ENCODE measurements at regions not wholly inside any gene's neighbourhood (a gene's known extent, or its start where the extent isn't known, plus 50 kb on each side); places are given as distances from the start of the nearest gene placed in this dataset.

DNA sequence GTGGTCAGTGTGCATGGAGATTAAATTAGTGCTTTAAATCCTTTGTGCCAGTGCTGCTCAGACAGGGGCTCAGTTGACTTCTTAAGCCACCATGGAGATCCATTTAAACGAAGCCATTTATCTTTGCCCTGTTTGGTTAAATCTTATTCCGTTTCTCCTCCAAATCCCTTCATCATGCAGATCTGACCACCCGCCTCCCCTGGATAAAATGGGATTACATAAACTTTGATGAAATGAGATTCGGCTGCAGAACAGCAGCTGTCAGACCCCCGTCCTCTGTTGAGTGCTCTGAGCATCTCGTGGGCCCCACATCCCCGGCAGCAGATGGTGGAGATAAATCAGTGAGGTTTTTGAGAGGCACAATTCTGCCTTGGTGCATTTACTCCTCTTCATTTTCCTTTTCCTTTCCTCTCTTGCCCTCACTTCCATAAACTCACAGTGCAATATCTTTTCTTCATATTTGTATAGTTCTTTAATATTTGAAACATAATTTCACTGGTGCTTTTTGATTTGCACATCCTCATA lies 84.4 kb upstream of the TWIST2 start:
- DNase-seq (ENCODE audit: extremely low spot score) = peak; percentile 14
- no peaks in the 10 kb centered on the region for H3K36me3 ChIP-seq
- H3K4me3 ChIP-seq = no peak overlapping the region
- H3K27me3 ChIP-seq = peaks cover 0 to 18% (median 0%) of the 10 kb centered on the region in 4 donors
- TF ChIP-seq, protein P1, sequence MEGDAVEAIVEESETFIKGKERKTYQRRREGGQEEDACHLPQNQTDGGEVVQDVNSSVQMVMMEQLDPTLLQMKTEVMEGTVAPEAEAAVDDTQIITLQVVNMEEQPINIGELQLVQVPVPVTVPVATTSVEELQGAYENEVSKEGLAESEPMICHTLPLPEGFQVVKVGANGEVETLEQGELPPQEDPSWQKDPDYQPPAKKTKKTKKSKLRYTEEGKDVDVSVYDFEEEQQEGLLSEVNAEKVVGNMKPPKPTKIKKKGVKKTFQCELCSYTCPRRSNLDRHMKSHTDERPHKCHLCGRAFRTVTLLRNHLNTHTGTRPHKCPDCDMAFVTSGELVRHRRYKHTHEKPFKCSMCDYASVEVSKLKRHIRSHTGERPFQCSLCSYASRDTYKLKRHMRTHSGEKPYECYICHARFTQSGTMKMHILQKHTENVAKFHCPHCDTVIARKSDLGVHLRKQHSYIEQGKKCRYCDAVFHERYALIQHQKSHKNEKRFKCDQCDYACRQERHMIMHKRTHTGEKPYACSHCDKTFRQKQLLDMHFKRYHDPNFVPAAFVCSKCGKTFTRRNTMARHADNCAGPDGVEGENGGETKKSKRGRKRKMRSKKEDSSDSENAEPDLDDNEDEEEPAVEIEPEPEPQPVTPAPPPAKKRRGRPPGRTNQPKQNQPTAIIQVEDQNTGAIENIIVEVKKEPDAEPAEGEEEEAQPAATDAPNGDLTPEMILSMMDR (IDR thresholded peaks at IDR 0.05) = no peak
- TF ChIP-seq EP300 (IDR thresholded peaks at IDR 0.05) (no peak), POLR2A (IDR thresholded peaks at IDR 0.05; ENCODE audit: low read depth) (no peak), POLR2AphosphoS5 (IDR thresholded peaks at IDR 0.05) (no peak)
- no peak overlapping the region for H3K27ac ChIP-seq (replicated peaks in 1 of 4)
- WGBS = 52% methylated on average over 7 of the region's 7 CpGs
- H3K4me1 ChIP-seq = no peaks in the 10 kb centered on the region
- H3K9me3 ChIP-seq = no peaks in the 10 kb centered on the region
- intact Hi-C loops (cut with DNase I) = no loop called here

DNA sequence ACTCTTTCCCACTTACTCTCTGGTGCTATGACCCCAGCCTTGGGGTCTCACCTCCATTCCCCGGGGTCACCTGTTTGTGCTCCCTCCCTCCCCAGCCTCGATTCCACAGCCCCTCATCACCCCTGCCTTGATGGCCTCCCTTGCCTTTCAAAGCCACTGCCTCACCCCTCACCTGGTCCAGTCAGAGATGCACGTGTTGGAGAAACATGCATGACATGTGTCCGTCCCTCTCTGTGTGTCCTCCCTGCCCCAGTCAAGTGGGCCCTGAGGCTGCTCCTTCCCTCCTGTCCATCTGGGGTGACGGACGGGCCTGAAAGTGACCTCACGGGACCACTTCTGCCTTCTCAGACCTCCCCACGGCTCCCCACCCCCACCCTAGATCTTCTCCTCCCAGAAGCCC lies 82.3 kb upstream of the TWIST2 start:
- WGBS = 78% methylated on average over 8 of the region's 8 CpGs
- Histone ChIP-seq H3K36me3 (no peaks in the 10 kb centered on the region), H3K27me3 (peaks cover 0 to 18% (median 0%) of the 10 kb centered on the region in 4 donors), H3K27ac (replicated peaks in 1 of 4) (no peak overlapping the region), H3K4me3 (no peak overlapping the region), H3K4me1 (no peaks in the 10 kb centered on the region), H3K9me3 (no peaks in the 10 kb centered on the region)
- TF ChIP-seq POLR2A (IDR thresholded peaks at IDR 0.05; ENCODE audit: low read depth) = no peak
- DNase-seq (ENCODE audit: extremely low spot score) = peak; percentile 66
- intact Hi-C loops (cut with DNase I) = no loop called here

- intact Hi-C loops (cut with DNase I) = no loop called here
- WGBS = 30% methylated on average over 6 of the region's 6 CpGs
- H3K9me3 ChIP-seq = no peaks in the 10 kb centered on the region
- no peak for TF ChIP-seq POLR2A (IDR thresholded peaks at IDR 0.05; ENCODE audit: low read depth)
- TF ChIP-seq POLR2AphosphoS5 (IDR thresholded peaks at IDR 0.05) = peak in 1 of 2 donors; percentile 38
- TF ChIP-seq, protein P1 (IDR thresholded peaks at IDR 0.05) = peak; percentile 18 to 33 (median 22)
- peaks cover 0 to 20% (median 13%) of the 10 kb centered on the region in 4 donors for H3K4me1 ChIP-seq
- peaks cover 0 to 1% (median 0%) of the 10 kb centered on the region in 4 donors for H3K27me3 ChIP-seq
- H3K27ac ChIP-seq (replicated peaks in 1 of 4) = peak overlapping the region in 2 of 4 donors; percentile 57 to 58
- H3K4me3 ChIP-seq = peak overlapping the region in 3 of 4 donors; percentile 26 to 40 (median 33)
- DNase-seq (ENCODE audit: extremely low spot score) = peak; percentile 91
- no peaks in the 10 kb centered on the region for H3K36me3 ChIP-seq
Observed at GRCh38 chr2:238771218-238771617, 76.7 kb upstream of the TWIST2 start.

GRCh38 chr2:238771639-238772038 lies 76.2 kb upstream of the TWIST2 start:
- H3K27ac ChIP-seq (replicated peaks in 1 of 4) = peak overlapping the region in 2 of 4 donors; percentile 57 to 58
- H3K4me3 ChIP-seq = peak overlapping the region in 3 of 4 donors; percentile 26 to 40 (median 33)
- H3K36me3 ChIP-seq = no peaks in the 10 kb centered on the region
- H3K4me1 ChIP-seq = peaks cover 0 to 20% (median 13%) of the 10 kb centered on the region in 4 donors
- 24% methylated on average over 15 of the region's 15 CpGs for WGBS
- TF ChIP-seq EP300 (IDR thresholded peaks at IDR 0.05) = no peak
- TF ChIP-seq, protein P1 (IDR thresholded peaks at IDR 0.05) = no peak
- no peak for TF ChIP-seq POLR2AphosphoS5 (IDR thresholded peaks at IDR 0.05)
- no peak for TF ChIP-seq POLR2A (IDR thresholded peaks at IDR 0.05; ENCODE audit: low read depth)
- intact Hi-C loops (cut with DNase I) = no loop called here
- peak; percentile 92 for DNase-seq (ENCODE audit: extremely low spot score)
- no peaks in the 10 kb centered on the region for H3K9me3 ChIP-seq
- no peaks in the 10 kb centered on the region for H3K27me3 ChIP-seq

- no peak for TF ChIP-seq EP300 (IDR thresholded peaks at IDR 0.05)
- TF ChIP-seq POLR2A (IDR thresholded peaks at IDR 0.05; ENCODE audit: low read depth) = no peak
- TF ChIP-seq, protein P1 (IDR thresholded peaks at IDR 0.05) = no peak
- TF ChIP-seq POLR2AphosphoS5 (IDR thresholded peaks at IDR 0.05) = no peak
- peak overlapping the region in 1 of 4 donors; percentile 57 for H3K27ac ChIP-seq (replicated peaks in 1 of 4)
- H3K4me1 ChIP-seq = peaks cover 0 to 20% (median 13%) of the 10 kb centered on the region in 4 donors
- 92% methylated on average over 16 of the region's 21 CpGs for WGBS
- H3K27me3 ChIP-seq = no peaks in the 10 kb centered on the region
- no peak overlapping the region for H3K4me3 ChIP-seq
- no peaks in the 10 kb centered on the region for H3K9me3 ChIP-seq
- peak; percentile 62 for DNase-seq (ENCODE audit: extremely low spot score)
- intact Hi-C loops (cut with DNase I) = no loop called here
- no peaks in the 10 kb centered on the region for H3K36me3 ChIP-seq
Observed at GRCh38 chr2:238772635-238773297, 75.1 kb upstream of the TWIST2 start.

All from esophagus muscularis mucosa (tissue), 4 donors.